ENCODE measurements at regions not wholly inside any gene's neighbourhood (a gene's known extent, or its start where the extent isn't known, plus 50 kb on each side); places are given as distances from the start of the nearest gene placed in this dataset.
"Not testable (repeated sequence)": the region's sequence is repeated elsewhere in the genome, so short reads cannot be mapped to it uniquely, and the experiment has no call there.

GRCh38 chr13:69279213-69279612 lies 828.4 kb upstream of the ATXN8OS start:
- no peak overlapping the region for H3K4me3 ChIP-seq (ENCODE audit: low read depth, low read length)
- TF ChIP-seq MYC (IDR thresholded peaks at IDR 0.05; ENCODE audit: low read depth, low read length) (no peak), POLR2A (IDR thresholded peaks at IDR 0.05; ENCODE audit: extremely low read depth, insufficient read length) (no peak)
- no peak for DNase-seq (ENCODE audit: low read depth)

- H3K4me3 ChIP-seq (ENCODE audit: low read depth, low read length) = no peak overlapping the region
- DNase-seq (ENCODE audit: low read depth) = no peak
- TF ChIP-seq MYC (IDR thresholded peaks at IDR 0.05; ENCODE audit: low read depth, low read length) = no peak
- TF ChIP-seq POLR2A (IDR thresholded peaks at IDR 0.05; ENCODE audit: extremely low read depth, insufficient read length) = no peak
- TF ChIP-seq MAX (IDR thresholded peaks at IDR 0.05; ENCODE audit: low read depth, low read length) = no peak
Observed at GRCh38 chr13:69274231-69274630, 833.4 kb upstream of the ATXN8OS start.

GRCh38 chr13:69264362-69265334 lies 843.0 kb upstream of the ATXN8OS start:
- DNase-seq (ENCODE audit: low read depth) = peak; percentile 9
- TF ChIP-seq MAX (IDR thresholded peaks at IDR 0.05; ENCODE audit: low read depth, low read length) (no peak), MYC (IDR thresholded peaks at IDR 0.05; ENCODE audit: low read depth, low read length) (no peak), CTCF (IDR thresholded peaks at IDR 0.05; ENCODE audit: low read depth, low read length) (no peak), POLR2A (IDR thresholded peaks at IDR 0.05; ENCODE audit: extremely low read depth, insufficient read length) (no peak)
- H3K4me3 ChIP-seq (ENCODE audit: low read depth, low read length) = no peak overlapping the region

- no peak overlapping the region for H3K4me3 ChIP-seq (ENCODE audit: low read depth, low read length)
- no peak for TF ChIP-seq CTCF (IDR thresholded peaks at IDR 0.05; ENCODE audit: low read depth, low read length)
- TF ChIP-seq POLR2A (IDR thresholded peaks at IDR 0.05; ENCODE audit: extremely low read depth, insufficient read length) = no peak
- TF ChIP-seq MYC (IDR thresholded peaks at IDR 0.05; ENCODE audit: low read depth, low read length) = no peak
- no peak for TF ChIP-seq MAX (IDR thresholded peaks at IDR 0.05; ENCODE audit: low read depth, low read length)
- DNase-seq (ENCODE audit: low read depth) = no peak
Observed at GRCh38 chr13:69243366-69243765, 864.3 kb upstream of the ATXN8OS start.

GRCh38 chr13:69234171-69234570 lies 873.5 kb upstream of the ATXN8OS start:
- TF ChIP-seq MAX (IDR thresholded peaks at IDR 0.05; ENCODE audit: low read depth, low read length) (no peak), POLR2A (IDR thresholded peaks at IDR 0.05; ENCODE audit: extremely low read depth, insufficient read length) (no peak), MYC (IDR thresholded peaks at IDR 0.05; ENCODE audit: low read depth, low read length) (no peak), CTCF (IDR thresholded peaks at IDR 0.05; ENCODE audit: low read depth, low read length) (no peak)
- no peak overlapping the region for H3K4me3 ChIP-seq (ENCODE audit: low read depth, low read length)
- DNase-seq (ENCODE audit: low read depth) = no peak

GRCh38 chr13:69226427-69226826 lies 881.2 kb upstream of the ATXN8OS start:
- H3K4me3 ChIP-seq (ENCODE audit: low read depth, low read length) = no peak overlapping the region
- no peak for DNase-seq (ENCODE audit: low read depth)
- TF ChIP-seq CTCF (IDR thresholded peaks at IDR 0.05; ENCODE audit: low read depth, low read length) = no peak
- no peak for TF ChIP-seq MYC (IDR thresholded peaks at IDR 0.05; ENCODE audit: low read depth, low read length)
- TF ChIP-seq POLR2A (IDR thresholded peaks at IDR 0.05; ENCODE audit: extremely low read depth, insufficient read length) = no peak
- TF ChIP-seq MAX (IDR thresholded peaks at IDR 0.05; ENCODE audit: low read depth, low read length) = no peak

GRCh38 chr13:69221633-69222498 lies 885.8 kb upstream of the ATXN8OS start:
- H3K4me3 ChIP-seq (ENCODE audit: low read depth, low read length); DNase-seq (ENCODE audit: low read depth): not testable (repeated sequence)
